ENCODE measurements at regions not wholly inside any gene's neighbourhood (a gene's known extent, or its start where the extent isn't known, plus 50 kb on each side); places are given as distances from the start of the nearest gene placed in this dataset.

GRCh38 chr13:76397413-76397812 lies 488.8 kb downstream of the KCTD12 start:
- DNase-seq = no peak

GRCh38 chr13:76389321-76389720 lies 496.9 kb downstream of the KCTD12 start:
- DNase-seq = no peak

GRCh38 chr13:76387566-76387965 lies 498.6 kb downstream of the KCTD12 start:
- DNase-seq = no peak

GRCh38 chr13:76386321-76386720 lies 499.9 kb downstream of the KCTD12 start:
- DNase-seq = no peak

GRCh38 chr13:76385586-76385985 lies 500.6 kb downstream of the KCTD12 start:
- DNase-seq = no peak

GRCh38 chr13:76383676-76384461 lies 502.3 kb downstream of the KCTD12 start:
- peak; percentile 5 for DNase-seq

- DNase-seq = no peak
These were observed 505.6 kb downstream of the KCTD12 start for GRCh38 chr13:76380446-76381065.

DNA sequence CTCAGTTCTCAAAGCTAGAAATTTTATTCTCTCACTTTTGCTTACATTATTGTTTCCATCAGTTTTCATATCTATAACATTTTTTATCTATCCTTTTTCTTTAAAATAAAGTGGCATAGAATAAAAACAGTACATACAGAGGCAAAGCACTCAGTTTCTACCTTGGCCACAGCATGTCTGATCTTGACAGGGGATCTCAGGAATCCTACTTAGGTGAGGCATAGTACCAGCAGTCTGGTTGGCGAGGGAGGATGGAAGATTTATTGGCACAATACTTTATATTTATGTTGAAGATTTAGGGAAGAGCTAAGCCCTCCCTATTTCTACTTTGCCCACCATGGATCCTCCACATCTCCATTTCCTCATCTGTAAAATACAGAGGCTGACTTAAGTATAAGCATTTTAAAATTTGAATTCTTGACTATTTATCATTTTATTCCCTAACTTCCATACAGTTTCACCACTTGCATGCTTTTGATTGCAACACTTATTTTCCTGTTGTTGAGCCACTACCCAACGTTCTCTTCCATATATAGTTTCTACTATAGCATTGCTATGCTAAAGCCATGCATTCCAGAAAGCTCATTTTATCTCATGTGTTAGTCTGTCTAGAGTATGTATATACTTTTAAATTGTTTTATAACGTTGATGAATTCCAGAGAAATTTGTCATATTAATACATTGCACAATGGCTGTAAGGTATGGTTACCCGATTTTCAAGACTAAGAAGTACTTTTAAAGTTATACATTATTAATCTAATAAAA lies 506.7 kb downstream of the KCTD12 start:
- no peak for DNase-seq

- DNase-seq = no peak
These were observed 507.4 kb downstream of the KCTD12 start for GRCh38 chr13:76378767-76379166.

- DNase-seq = no peak
These were observed 522.4 kb downstream of the KCTD12 start for GRCh38 chr13:76363682-76364289.

GRCh38 chr13:76361868-76362267 lies 524.3 kb downstream of the KCTD12 start:
- DNase-seq = no peak

DNA sequence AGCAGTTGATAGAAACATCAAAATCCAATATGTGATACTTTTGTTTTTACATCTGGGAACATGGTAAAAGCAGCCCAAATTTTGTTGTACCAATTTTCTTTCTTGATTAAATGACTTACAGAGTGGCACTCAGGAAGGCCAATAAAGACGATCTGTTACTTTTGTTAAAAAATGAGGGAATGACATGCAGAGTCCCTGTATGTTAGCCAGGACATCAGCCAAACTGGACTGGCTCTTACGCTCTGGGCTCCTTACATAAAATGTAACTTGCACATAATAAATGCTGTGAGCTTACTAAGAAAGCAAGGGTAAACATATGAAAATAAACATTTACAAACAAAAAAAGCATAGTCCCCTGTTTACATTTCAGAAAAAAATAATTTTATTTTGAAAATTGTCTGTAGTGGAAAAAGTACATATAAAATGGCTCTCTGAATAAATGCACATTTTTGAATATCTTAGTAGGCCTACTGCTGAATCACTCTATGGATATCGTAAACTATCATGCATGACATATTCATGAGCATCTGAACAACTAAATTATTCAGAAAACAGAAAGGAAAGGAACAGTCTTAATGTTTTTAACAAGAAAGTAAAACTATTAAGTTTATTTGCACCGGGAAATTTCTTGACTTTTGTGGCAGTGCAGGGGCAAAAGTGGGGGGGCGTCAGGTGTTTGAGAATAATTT lies 534.5 kb downstream of the KCTD12 start:
- no peak for DNase-seq

DNA sequence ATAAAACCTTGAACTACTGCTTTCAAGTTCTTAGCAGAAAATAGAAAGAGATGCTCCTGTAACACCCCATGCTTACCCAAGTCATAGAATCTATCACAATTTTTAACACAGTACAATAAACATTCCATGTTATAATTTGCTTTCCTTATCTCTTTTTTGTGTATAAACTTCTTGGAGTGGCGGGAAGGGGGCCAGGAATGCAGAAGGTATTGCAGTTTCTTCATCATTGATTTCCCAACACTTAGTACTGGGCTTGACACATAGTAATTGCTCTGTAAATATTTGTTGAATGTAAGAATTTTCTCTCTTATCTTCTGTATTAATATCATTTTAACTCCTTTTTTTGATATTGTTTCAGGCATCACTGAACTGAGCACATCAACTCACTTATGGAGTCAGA lies 535.8 kb downstream of the KCTD12 start:
- DNase-seq = no peak

- DNase-seq = no peak
These were observed 536.5 kb downstream of the KCTD12 start for GRCh38 chr13:76349700-76350099.

DNA sequence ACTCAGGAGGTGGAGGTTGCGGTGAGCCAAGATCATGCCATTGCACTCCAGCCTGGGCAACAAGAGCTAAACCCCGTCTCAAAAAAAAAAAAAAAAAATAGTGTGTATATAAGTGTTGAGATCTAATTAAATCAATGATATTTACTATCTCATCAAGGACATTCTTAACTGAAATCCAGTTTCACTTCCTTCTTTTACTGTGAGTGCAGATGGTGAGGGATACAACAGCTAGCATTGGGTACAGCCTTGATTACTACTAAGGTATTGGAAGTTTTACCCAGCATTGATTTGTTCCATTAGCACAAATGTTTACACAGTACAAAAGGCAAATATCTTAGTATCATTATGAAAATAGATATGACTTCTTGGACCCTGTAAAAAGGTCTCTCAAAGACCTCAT lies 546.6 kb downstream of the KCTD12 start:
- no peak for DNase-seq

- no peak for DNase-seq
These were observed 548.2 kb downstream of the KCTD12 start for GRCh38 chr13:76338003-76338402.

DNA sequence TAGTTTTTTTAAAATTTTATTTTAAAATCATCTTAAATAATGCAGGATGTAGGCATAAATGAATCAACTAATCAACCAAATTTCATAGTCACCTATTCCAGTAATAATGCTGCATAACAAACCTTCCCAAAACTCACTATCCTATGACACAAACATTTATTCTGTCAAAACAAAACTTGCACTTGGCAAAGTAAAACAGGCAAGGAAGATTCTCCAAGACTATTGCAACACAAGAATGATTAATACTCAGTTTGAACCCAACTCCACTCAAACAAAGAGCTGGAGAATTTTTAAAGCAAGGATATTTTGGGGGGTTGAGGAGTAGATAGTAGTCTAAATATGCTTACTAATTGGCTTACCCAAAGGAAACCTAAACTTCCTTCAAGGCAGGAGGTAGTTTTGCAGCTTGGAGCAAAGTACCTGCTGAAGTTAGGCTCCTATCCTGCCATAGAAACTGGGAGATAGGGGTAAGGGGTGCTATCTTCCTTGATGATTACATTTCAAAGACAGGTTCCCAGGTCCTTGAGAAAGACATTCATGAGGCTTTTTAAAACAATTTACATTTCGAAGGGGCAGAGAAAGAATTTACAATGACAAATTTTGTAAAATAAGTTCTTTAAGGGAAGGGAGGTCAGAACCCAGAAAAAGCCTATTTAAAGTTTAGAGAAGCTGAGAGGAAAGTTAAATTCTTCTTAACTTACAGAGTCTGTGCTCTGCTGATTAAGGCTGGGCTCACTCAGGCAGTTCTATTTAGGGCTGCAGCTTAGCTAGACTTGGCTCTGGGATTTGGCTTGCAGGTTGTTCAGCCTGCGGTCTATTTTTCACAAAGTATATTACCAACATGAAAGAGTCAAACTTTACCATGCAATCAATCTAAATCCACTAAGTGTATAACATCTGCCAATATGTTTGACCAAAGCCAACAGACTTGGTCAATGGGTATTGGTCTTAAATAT lies 549.0 kb downstream of the KCTD12 start:
- no peak for DNase-seq

- no peak for DNase-seq
These were observed 550.7 kb downstream of the KCTD12 start for GRCh38 chr13:76335463-76335862.

DNA sequence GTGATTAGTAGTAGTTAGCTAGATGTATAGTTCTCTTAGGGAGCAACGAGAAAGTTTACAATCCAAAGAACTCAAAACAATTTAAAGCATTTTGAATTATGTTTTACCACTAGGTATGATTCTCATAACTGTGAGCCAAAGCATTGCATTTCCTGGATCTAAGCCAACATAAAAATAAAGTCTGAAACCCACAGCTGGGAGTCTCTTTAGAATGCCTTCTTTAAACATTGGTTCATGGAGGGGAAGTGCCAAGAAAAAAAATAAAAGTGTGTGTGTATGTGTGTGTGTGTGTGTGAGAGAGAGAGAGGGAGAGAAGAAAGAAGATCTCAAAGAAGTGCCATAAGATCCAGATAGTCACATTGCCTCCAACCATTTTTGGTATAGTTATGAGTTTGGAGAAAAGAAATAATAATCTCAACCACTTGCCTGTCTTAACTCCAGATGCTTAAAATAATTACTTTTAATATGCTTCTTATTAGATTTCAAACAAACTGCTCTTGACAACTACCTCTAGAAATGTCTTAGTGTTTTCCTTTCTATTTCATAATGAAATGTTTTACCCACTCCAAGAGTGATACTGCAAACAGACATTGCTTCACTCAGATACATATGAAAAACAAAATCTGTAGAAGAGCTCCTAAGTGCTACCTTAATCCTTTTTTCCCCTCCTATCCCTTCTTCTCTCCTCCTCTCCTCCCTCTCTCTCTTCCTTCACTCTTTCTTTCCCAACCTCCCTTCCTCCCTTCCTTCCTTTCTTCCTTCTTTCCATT lies 554.1 kb downstream of the KCTD12 start:
- DNase-seq = no peak

DNA sequence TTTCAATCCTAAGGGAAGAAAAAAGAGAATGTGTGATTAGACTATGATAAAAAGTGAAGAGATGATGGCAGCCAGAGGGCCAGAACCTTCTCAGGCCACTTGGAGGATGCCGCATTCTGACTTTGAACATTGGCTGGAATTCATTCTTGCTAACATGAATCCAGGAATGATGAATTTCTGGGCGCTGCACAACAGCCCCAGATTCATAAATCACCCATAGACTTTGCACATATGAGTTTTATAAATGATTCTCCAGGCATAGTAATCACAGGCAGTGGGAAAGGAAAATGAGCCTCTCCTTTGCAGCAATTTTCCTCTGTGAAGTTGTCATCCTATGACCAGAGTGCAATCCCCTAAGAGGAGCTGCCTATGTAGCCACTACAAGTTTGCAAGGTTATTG lies 555.4 kb downstream of the KCTD12 start:
- DNase-seq = no peak

Data from NCI-H2029 (cell line).